Cardiac muscle cell (in vitro differentiated cells and primary cell): ENCODE measurements at regions not wholly inside any gene's neighbourhood (a gene's known extent, or its start where the extent isn't known, plus 50 kb on each side); places are given as distances from the start of the nearest gene placed in this dataset.

Experiments
- DNase-seq, 2 donors: peaks; one replicate each; pipeline versions ENCODE4 v3.0.0 to v3.0.0-alpha.2; 2010 to 2017; ENCODE audit warnings: low read depth in 1 of 2, low spot score in 1 of 2
- H3K27ac ChIP-seq: fragments of 200-600 bp; sonication (generic); 2 replicates; pipeline ENCODE4 v1.5.1; 2016
- H3K27me3 ChIP-seq: fragments of 200-600 bp; sonication (generic); 2 replicates; pipeline ENCODE4 v1.6.0; 2016; ENCODE audit warnings: control low read depth
- H3K36me3 ChIP-seq: fragments of 200-600 bp; sonication (generic); 2 replicates; pipeline ENCODE4 v1.5.1; 2016; ENCODE audit warnings: control low read depth
- H3K4me1 ChIP-seq: fragments of 200-600 bp; sonication (generic); 2 replicates; pipeline ENCODE4 v1.8.1; 2017; ENCODE audit warnings: low read depth, mild to moderate bottlenecking, mixed run types
- H3K4me3 ChIP-seq: fragments of 200-600 bp; sonication (generic); 2 replicates; pipeline ENCODE4 v1.5.1; 2016; ENCODE audit warnings: mild to moderate bottlenecking
- H3K9me3 ChIP-seq: fragments of 200-600 bp; sonication (generic); 2 replicates; pipeline ENCODE4 v1.5.1; 2017; ENCODE audit warnings: low read depth, mild to moderate bottlenecking, control low read depth
- CTCF ChIP-seq: IDR thresholded peaks from 2 replicates; pipeline ENCODE4 v1.5.1; 2012; ENCODE audit warnings: low read depth, mild to moderate bottlenecking, low read length

GRCh38 chr3:72036899-72037298 lies 252.0 kb upstream of the PROK2 start:
- no peaks in the 10 kb centered on the region for H3K9me3 ChIP-seq
- TF ChIP-seq CTCF: no peak
- H3K27me3 ChIP-seq: no peaks in the 10 kb centered on the region
- no peaks in the 10 kb centered on the region for H3K36me3 ChIP-seq
- no peak overlapping the region for H3K27ac ChIP-seq
- H3K4me3 ChIP-seq: no peak overlapping the region
- no peaks in the 10 kb centered on the region for H3K4me1 ChIP-seq
- DNase-seq: peak in 1 of 2 donors; percentile 87

- H3K27me3 ChIP-seq: no peaks in the 10 kb centered on the region
- H3K4me3 ChIP-seq: no peak overlapping the region
- no peaks in the 10 kb centered on the region for H3K36me3 ChIP-seq
- no peaks in the 10 kb centered on the region for H3K9me3 ChIP-seq
- no peak overlapping the region for H3K27ac ChIP-seq
- no peak for DNase-seq
- no peak for TF ChIP-seq CTCF
- no peaks in the 10 kb centered on the region for H3K4me1 ChIP-seq
Measured at GRCh38 chr3:72035606-72036005, 250.7 kb upstream of the PROK2 start.

- Histone ChIP-seq H3K36me3 (no peaks in the 10 kb centered on the region), H3K27ac (no peak overlapping the region), H3K9me3 (no peaks in the 10 kb centered on the region), H3K27me3 (no peaks in the 10 kb centered on the region), H3K4me3 (no peak overlapping the region), H3K4me1 (no peaks in the 10 kb centered on the region)
- DNase-seq: no peak
- TF ChIP-seq CTCF: no peak
Measured at GRCh38 chr3:72034986-72035385, 250.0 kb upstream of the PROK2 start.

- H3K36me3 ChIP-seq: no peaks in the 10 kb centered on the region
- no peak for DNase-seq
- no peaks in the 10 kb centered on the region for H3K9me3 ChIP-seq
- H3K27ac ChIP-seq: no peak overlapping the region
- H3K4me3 ChIP-seq: no peak overlapping the region
- TF ChIP-seq CTCF: no peak
- H3K4me1 ChIP-seq: no peaks in the 10 kb centered on the region
- H3K27me3 ChIP-seq: no peaks in the 10 kb centered on the region
Measured at GRCh38 chr3:72033666-72034428, 248.9 kb upstream of the PROK2 start.

GRCh38 chr3:72032441-72033135 lies 247.6 kb upstream of the PROK2 start:
- no peaks in the 10 kb centered on the region for H3K36me3 ChIP-seq
- no peaks in the 10 kb centered on the region for H3K4me1 ChIP-seq
- DNase-seq: peak in 1 of 2 donors; percentile 10
- no peaks in the 10 kb centered on the region for H3K9me3 ChIP-seq
- TF ChIP-seq CTCF: no peak
- no peak overlapping the region for H3K4me3 ChIP-seq
- no peak overlapping the region for H3K27ac ChIP-seq
- no peaks in the 10 kb centered on the region for H3K27me3 ChIP-seq
